A549 (cell line): ENCODE measurements at regions not wholly inside any gene's neighbourhood (a gene's known extent, or its start where the extent isn't known, plus 50 kb on each side); places are given as distances from the start of the nearest gene placed in this dataset.

Experiments
- ATAC-seq, 2 experiments: fragments of 200-7000 bp in 1 of 2; fragments of >200 bp in 1 of 2; cut with Nextera tagmentation in 1 of 2; cut with Tn5 transposase in 1 of 2; 3 replicates each; pipeline versions ENCODE4 v1.8.0 to v1.9.1; 2018 to 2020; ENCODE audit warnings: mild to moderate bottlenecking in 1 of 2, moderate library complexity in 1 of 2
- CTCF ChIA-PET: fragments of 300-600 bp; sonication (Branson Sonifier 250); formaldehyde crosslinking; extraction: SDS; loops from one replicate; lab custom pipeline; 2021; ENCODE audit warnings: antibody characterized with exemption, inconsistent platforms; lab: Yijun Ruan, JAX
- POLR2A ChIA-PET: fragments of 350-600 bp; formaldehyde crosslinking; extraction: SDS; loops from one replicate; lab custom pipeline; 2021; ENCODE audit warnings: antibody characterized with exemption, inconsistent platforms; lab: Yijun Ruan, JAX
- DNase-seq, 2 experiments: peaks; one replicate each; pipeline versions ENCODE4 v3.0.0 to v3.0.0-alpha.2; 2011 to 2016; ENCODE audit warnings: low read depth in 1 of 2, low spot score in 1 of 2
- FAIRE-seq: peaks from 2 replicates; lab custom pipeline; 2011; peaks lifted over from hg19 to GRCh38; lab: Jason Lieb, UNC
- H3K27ac ChIP-seq, 2 experiments: fragments of >200 bp; sonication (Bioruptor Twin); formaldehyde crosslinking; 3 replicates each; pipeline ENCODE4 v1.5.1; 2016 to 2017
- H3K4me1 ChIP-seq: fragments of >200 bp; sonication (Bioruptor Twin); formaldehyde crosslinking; 3 replicates; pipeline ENCODE4 v1.6.1; 2016
- H3K4me2 ChIP-seq: fragments of >200 bp; sonication (Bioruptor Twin); formaldehyde crosslinking; 3 replicates; pipeline ENCODE4 v1.6.1; 2016
- H3K4me3 ChIP-seq: fragments of >200 bp; sonication (Bioruptor Twin); formaldehyde crosslinking; 3 replicates; pipeline ENCODE4 v1.5.1; 2016
- H3K9me3 ChIP-seq: fragments of >200 bp; sonication (Bioruptor Twin); formaldehyde crosslinking; 3 replicates; pipeline ENCODE4 v1.6.1; 2016
- ATOH8 ChIP-seq: fragments of 250-450 bp; sonication (Bioruptor Pico); IDR thresholded peaks from 2 replicates; pipeline ENCODE4 v1.5.0; 2020; ENCODE audit warnings: low read depth, mild to moderate bottlenecking, moderate library complexity
- BHLHE40 ChIP-seq: IDR thresholded peaks from 2 replicates; pipeline ENCODE4 v1.6.1; 2012; ENCODE audit warnings: low read depth, low read length, inconsistent platforms
- CBX8 ChIP-seq: fragments of 200-600 bp; sonication (generic); IDR thresholded peaks from 2 replicates; pipeline ENCODE4 v1.6.1; 2016
- CEBPB ChIP-seq, 2 experiments: fragments of >200 bp in 1 of 2; sonication (Bioruptor Twin) in 1 of 2; formaldehyde crosslinking in 1 of 2; IDR thresholded peaks; 2 replicates each; pipeline ENCODE4 v1.6.1; 2012 to 2016
- CTCF ChIP-seq: fragments of >200 bp; sonication (Bioruptor Twin); formaldehyde crosslinking; IDR thresholded peaks from 3 replicates; pipeline ENCODE4 v1.5.1; 2016
- E2F6 ChIP-seq: IDR thresholded peaks from 2 replicates; pipeline ENCODE4 v1.6.1; 2012; ENCODE audit warnings: low read depth, borderline replicate concordance
- EHF ChIP-seq: fragments of 250-450 bp; sonication (Bioruptor Pico); IDR thresholded peaks from 2 replicates; pipeline ENCODE4 v1.5.0; 2020; ENCODE audit warnings: mild to moderate bottlenecking
- GATA3 ChIP-seq: IDR thresholded peaks from 2 replicates; pipeline ENCODE4 v1.6.1; 2012; ENCODE audit warnings: borderline replicate concordance
- HDAC2 ChIP-seq: fragments of 200-600 bp; sonication (generic); IDR thresholded peaks from 2 replicates; pipeline ENCODE4 v1.6.1; 2016
- HEYL ChIP-seq: fragments of 250-450 bp; sonication (Bioruptor Pico); IDR thresholded peaks from 2 replicates; pipeline ENCODE4 v1.8.0; 2021; ENCODE audit warnings: mild to moderate bottlenecking, moderate library complexity
- HOXB13 ChIP-seq: fragments of 250-450 bp; sonication (Bioruptor Pico); IDR thresholded peaks from 2 replicates; pipeline ENCODE4 v1.5.0; 2020; ENCODE audit warnings: low read depth, mild to moderate bottlenecking, moderate library complexity
- HOXB5 ChIP-seq: fragments of 250-450 bp; sonication (Bioruptor Pico); IDR thresholded peaks from 2 replicates; pipeline ENCODE4 v1.5.0; 2020; ENCODE audit warnings: mild to moderate bottlenecking, moderate library complexity
- KDM1A ChIP-seq: fragments of 200-600 bp; sonication (generic); IDR thresholded peaks from 2 replicates; pipeline ENCODE4 v1.6.1; 2016; ENCODE audit warnings: low read depth, mild to moderate bottlenecking
- KDM5A ChIP-seq: fragments of 200-600 bp; sonication (generic); IDR thresholded peaks from 2 replicates; pipeline ENCODE4 v1.6.1; 2016; ENCODE audit warnings: antibody characterized with exemption, mild to moderate bottlenecking
- MAFK ChIP-seq: fragments of 450-650 bp; IDR thresholded peaks from 2 replicates; pipeline ENCODE4 v1.6.1; 2014; ENCODE audit not compliant: partially characterized antibody
- MAX ChIP-seq: IDR thresholded peaks from 2 replicates; pipeline ENCODE4 v1.6.1; 2012
- MYC ChIP-seq: IDR thresholded peaks from 2 replicates; pipeline ENCODE4 v1.6.1; 2012; ENCODE audit warnings: mild to moderate bottlenecking, inconsistent platforms, low read length, improper control_type of control experiment, borderline replicate concordance
- NR3C1 ChIP-seq: fragments of >200 bp; sonication (Bioruptor Twin); formaldehyde crosslinking; IDR thresholded peaks from 3 replicates; pipeline ENCODE4 v1.6.1; 2017
- POLR2A ChIP-seq: IDR thresholded peaks from 2 replicates; pipeline ENCODE4 v1.6.1; 2012; ENCODE audit warnings: mild to moderate bottlenecking, low read length
- POLR2AphosphoS2 ChIP-seq: conservative IDR thresholded peaks from 2 replicates; pipeline ENCODE4 v1.6.1; 2012; ENCODE audit warnings: low read length, improper control_type of control experiment, inconsistent platforms
- RCOR1 ChIP-seq: fragments of 150-350 bp; IDR thresholded peaks from 2 replicates; pipeline ENCODE4 v1.6.1; 2014; ENCODE audit warnings: antibody characterized with exemption, low read length, low read depth
- REST ChIP-seq: fragments of 200-600 bp; sonication (generic); IDR thresholded peaks from 2 replicates; pipeline ENCODE4 v1.6.1; 2016; ENCODE audit warnings: antibody characterized with exemption, mild to moderate bottlenecking, moderate library complexity
- RFX5 ChIP-seq: fragments of 450-650 bp; IDR thresholded peaks from 2 replicates; pipeline ENCODE4 v1.7.1; 2014; ENCODE audit warnings: antibody characterized with exemption, mild to moderate bottlenecking, moderate library complexity
- RNF2 ChIP-seq: fragments of 200-600 bp; sonication (generic); IDR thresholded peaks from 2 replicates; pipeline ENCODE4 v1.6.1; 2016; ENCODE audit warnings: low read depth, mild to moderate bottlenecking, antibody characterized with exemption, moderate library complexity, borderline replicate concordance
- SMC3 ChIP-seq: fragments of >200 bp; sonication (Bioruptor Twin); formaldehyde crosslinking; IDR thresholded peaks from 3 replicates; pipeline ENCODE4 v1.6.1; 2018; ENCODE audit warnings: inconsistent platforms
- ZC3H11A ChIP-seq: fragments of 450-650 bp; IDR thresholded peaks from 2 replicates; pipeline ENCODE4 v1.6.1; 2014; ENCODE audit warnings: antibody characterized with exemption, mild to moderate bottlenecking
- ZSCAN20 ChIP-seq: fragments of 250-450 bp; sonication (Bioruptor Pico); IDR thresholded peaks from 2 replicates; pipeline ENCODE4 v1.8.0; 2022; ENCODE audit warnings: mild to moderate bottlenecking, moderate library complexity
- WGBS: methylation state at CpG from one replicate; pipeline ENCODE4 v1.1.6; 2017; ENCODE audit errors: missing lambda C conversion rate; 5-methylcytosine and 5-hydroxymethylcytosine counted together

GRCh38 chr5:38013107-38013506 is 173.3 kb upstream of the GDNF start:
- Histone ChIP-seq H3K4me1 (no peaks in the 10 kb centered on the region), H3K9me3 (no peaks in the 10 kb centered on the region), H3K4me3 (no peak overlapping the region), H3K4me2 (no peak overlapping the region), H3K27ac (no peak overlapping the region)
- ChIA-PET CTCF (interaction anchor here (0.7 kb wide), 1 partner anchor 155 kb away, joined by 3 read pairs; no protein-coding TSS in a partner anchor), POLR2A (no interaction called here)
- DNase-seq: no peak
- TF ChIP-seq KDM5A (no peak), HEYL (CRISPR knock-in tag) (no peak), GATA3 (no peak), CEBPB (IDR thresholded peaks at IDR 0.05) (no peak), EHF (no peak), MAX (no peak), E2F6 (no peak)
- 3% methylated on average over 3 of the region's 3 CpGs for WGBS
- FAIRE-seq: no peak
- no peak for ATAC-seq

GRCh38 chr5:38011668-38012188 is 171.9 kb upstream of the GDNF start:
- no peak for FAIRE-seq
- no peak for TF ChIP-seq HDAC2
- no peak for TF ChIP-seq KDM1A
- no peak for TF ChIP-seq NR3C1
- TF ChIP-seq REST: no peak
- no peak for TF ChIP-seq RNF2
- no peak for TF ChIP-seq RCOR1
- TF ChIP-seq BHLHE40: no peak
- TF ChIP-seq POLR2AphosphoS2: no peak
- no peak for TF ChIP-seq ATOH8 (CRISPR knock-in tag)
- no peak for TF ChIP-seq ZSCAN20
- TF ChIP-seq HOXB5 (CRISPR knock-in tag): no peak
- TF ChIP-seq POLR2A: no peak
- no peak for TF ChIP-seq CBX8
- TF ChIP-seq HEYL (CRISPR knock-in tag): no peak
- WGBS: 0% methylated on average over 3 of the region's 3 CpGs

GRCh38 chr5:38009749-38010358 is 170.0 kb upstream of the GDNF start:
- Histone ChIP-seq H3K4me2 (no peak overlapping the region), H3K27ac (no peak overlapping the region), H3K4me3 (no peak overlapping the region), H3K4me1 (no peaks in the 10 kb centered on the region), H3K9me3 (no peaks in the 10 kb centered on the region)
- no peak for TF ChIP-seq SMC3
- no peak for TF ChIP-seq HDAC2
- TF ChIP-seq ZC3H11A: no peak
- no peak for TF ChIP-seq POLR2A
- no peak for TF ChIP-seq HOXB13 (CRISPR knock-in tag)
- TF ChIP-seq CTCF: no peak
- TF ChIP-seq MAFK: no peak
- TF ChIP-seq RFX5: no peak
- no peak for TF ChIP-seq ZSCAN20
- TF ChIP-seq MYC: no peak
- ChIA-PET CTCF (interaction anchor here (1.1 to 1.9 kb wide), 2 partner anchors 10 to 597 kb away, joined by 4 to 6 read pairs; no protein-coding TSS in a partner anchor), POLR2A (no interaction called here)
- DNase-seq: no peak
- ATAC-seq: no peak
- WGBS: 14% methylated on average over 2 of the region's 2 CpGs
- no peak for FAIRE-seq

More at GRCh38 chr5:38011668-38012188, 171.9 kb upstream of the GDNF start:
- no peak overlapping the region for H3K4me2 ChIP-seq
- H3K4me3 ChIP-seq: no peak overlapping the region
- H3K27ac ChIP-seq: no peak overlapping the region
- ChIA-PET POLR2A (no interaction called here), CTCF (no interaction called here)
- H3K9me3 ChIP-seq: no peaks in the 10 kb centered on the region
- ATAC-seq (no peak), DNase-seq (no peak)
- H3K4me1 ChIP-seq: no peaks in the 10 kb centered on the region
